OCI-LY3 (cell line): ENCODE measurements at regions not wholly inside any gene's neighbourhood (a gene's known extent, or its start where the extent isn't known, plus 50 kb on each side); places are given as distances from the start of the nearest gene placed in this dataset.

ENCODE experiments used
- H2AFZ ChIP-seq: fragments of 200-600, 300-600 bp; shearing (Covaris generic); 2 replicates; pipeline ENCODE4 v1.6.0; 2014; ENCODE audit warnings: antibody characterized with exemption, low read depth, low read length
- H3K27ac ChIP-seq: fragments of 200-600, 300-600 bp; sonication (generic); 2 replicates; pipeline ENCODE4 v1.5.1; 2014; ENCODE audit warnings: mild to moderate bottlenecking, low read length, moderate library complexity, mixed read lengths
- H3K27me3 ChIP-seq: fragments of 200-600, 300-600 bp; sonication (generic); 2 replicates; pipeline ENCODE4 v1.6.1; 2014; ENCODE audit warnings: low read depth, low read length, mixed read lengths
- H3K36me3 ChIP-seq: fragments of 200-600, 300-600 bp; sonication (generic); replicated peaks from 2 replicates; pipeline ENCODE3; 2014; ENCODE audit warnings: low read depth, low read length, mixed read lengths
- H3K4me1 ChIP-seq: fragments of 300-600, 200-600 bp; sonication (generic); 2 replicates; pipeline ENCODE4 v1.6.1; 2014; ENCODE audit warnings: low read length, mixed read lengths
- H3K4me2 ChIP-seq: fragments of 200-600, 300-600 bp; sonication (generic); 2 replicates; pipeline ENCODE4 v1.6.1; 2014; ENCODE audit warnings: low read length, mixed read lengths
- H3K4me3 ChIP-seq: fragments of 300-600, 200-600 bp; sonication (generic); 2 replicates; pipeline ENCODE4 v1.5.1; 2014; ENCODE audit warnings: antibody characterized with exemption, mild to moderate bottlenecking, low read length, moderate library complexity
- H3K79me2 ChIP-seq: fragments of 300-600, 200-600 bp; shearing (Covaris generic); 2 replicates; pipeline ENCODE4 v1.6.1; 2014; ENCODE audit warnings: mild to moderate bottlenecking, low read length, mixed read lengths
- H3K9ac ChIP-seq: fragments of 300-600, 200-600 bp; shearing (Covaris generic); 2 replicates; pipeline ENCODE4 v1.6.0; 2014; ENCODE audit warnings: mild to moderate bottlenecking, low read length, moderate library complexity
- H3K9me3 ChIP-seq: fragments of 200-600, 300-600 bp; shearing (Covaris generic); 2 replicates; pipeline ENCODE4 v1.6.1; 2014; ENCODE audit warnings: low read length, mixed read lengths; ENCODE audit not compliant: insufficient read depth
- H4K20me1 ChIP-seq: fragments of 200-600, 300-600 bp; sonication (generic); 2 replicates; pipeline ENCODE4 v1.6.1; 2016; ENCODE audit warnings: low read length, mixed read lengths; ENCODE audit not compliant: insufficient read depth
- EZH2phosphoT487 ChIP-seq: fragments of 200-600 bp; shearing (Covaris generic); IDR thresholded peaks from 2 replicates; pipeline ENCODE4 v1.6.1; 2018; ENCODE audit warnings: antibody characterized with exemption, mixed run types, low read depth
- TF ChIP-seq, protein P1 (sequence below): fragments of 200-600, 300-600 bp; sonication (generic); IDR thresholded peaks from 2 replicates; pipeline ENCODE4 v1.5.1; 2014; ENCODE audit warnings: antibody characterized with exemption, low read length, low read depth

DNA sequence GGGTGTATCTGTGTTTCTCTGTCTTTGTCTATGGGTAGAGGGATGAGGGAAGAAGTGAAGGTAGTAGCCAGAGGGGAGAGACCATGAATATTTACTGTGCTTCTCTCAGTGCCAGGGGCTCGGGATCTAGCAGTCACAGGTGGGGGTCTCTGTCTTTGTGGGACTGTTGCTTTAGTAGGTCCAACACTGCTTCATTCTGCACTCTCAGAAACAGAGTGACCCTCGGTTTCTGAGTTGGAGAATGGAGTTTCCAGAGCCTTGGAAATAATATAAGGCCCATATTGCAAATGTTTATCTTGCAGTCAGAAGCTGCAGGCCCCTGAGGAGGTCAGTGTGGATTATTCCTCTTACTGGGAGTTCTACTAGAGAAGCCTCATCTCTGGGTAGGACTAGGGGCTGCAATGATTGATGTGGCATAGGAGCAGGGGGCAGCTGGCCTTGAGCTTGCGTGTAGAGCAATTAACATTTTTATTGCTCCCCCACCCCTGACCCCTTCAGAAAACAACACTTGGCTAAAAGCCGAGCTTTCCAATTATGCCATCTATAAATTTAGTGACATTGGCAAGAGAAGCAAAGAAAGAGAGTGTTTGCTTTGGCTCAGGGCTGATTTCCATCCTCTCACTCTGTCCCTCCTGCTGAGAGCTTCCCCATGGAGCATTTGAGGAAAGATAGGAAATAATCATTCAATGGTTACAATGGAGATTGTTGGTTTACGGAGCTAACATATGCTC, 55.0 kb upstream of the TRPC7 start:
- no peak overlapping the region for H2AFZ ChIP-seq
- H3K27me3 ChIP-seq = no peaks in the 10 kb centered on the region; the same call in 1 of the 2 replicates
- no peak overlapping the region for H3K4me3 ChIP-seq
- no peak for TF ChIP-seq EZH2phosphoT487
- TF ChIP-seq, protein P1, sequence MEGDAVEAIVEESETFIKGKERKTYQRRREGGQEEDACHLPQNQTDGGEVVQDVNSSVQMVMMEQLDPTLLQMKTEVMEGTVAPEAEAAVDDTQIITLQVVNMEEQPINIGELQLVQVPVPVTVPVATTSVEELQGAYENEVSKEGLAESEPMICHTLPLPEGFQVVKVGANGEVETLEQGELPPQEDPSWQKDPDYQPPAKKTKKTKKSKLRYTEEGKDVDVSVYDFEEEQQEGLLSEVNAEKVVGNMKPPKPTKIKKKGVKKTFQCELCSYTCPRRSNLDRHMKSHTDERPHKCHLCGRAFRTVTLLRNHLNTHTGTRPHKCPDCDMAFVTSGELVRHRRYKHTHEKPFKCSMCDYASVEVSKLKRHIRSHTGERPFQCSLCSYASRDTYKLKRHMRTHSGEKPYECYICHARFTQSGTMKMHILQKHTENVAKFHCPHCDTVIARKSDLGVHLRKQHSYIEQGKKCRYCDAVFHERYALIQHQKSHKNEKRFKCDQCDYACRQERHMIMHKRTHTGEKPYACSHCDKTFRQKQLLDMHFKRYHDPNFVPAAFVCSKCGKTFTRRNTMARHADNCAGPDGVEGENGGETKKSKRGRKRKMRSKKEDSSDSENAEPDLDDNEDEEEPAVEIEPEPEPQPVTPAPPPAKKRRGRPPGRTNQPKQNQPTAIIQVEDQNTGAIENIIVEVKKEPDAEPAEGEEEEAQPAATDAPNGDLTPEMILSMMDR = no peak
- no peaks in the 10 kb centered on the region for H3K9me3 ChIP-seq
- no peaks in the 10 kb centered on the region for H3K79me2 ChIP-seq
- no peaks in the 10 kb centered on the region for H3K4me1 ChIP-seq
- H3K9ac ChIP-seq = no peak overlapping the region
- H3K27ac ChIP-seq = no peak overlapping the region
- H3K4me2 ChIP-seq = no peak overlapping the region
- no peaks in the 10 kb centered on the region for H4K20me1 ChIP-seq
- no peaks in the 10 kb centered on the region for H3K36me3 ChIP-seq

DNA sequence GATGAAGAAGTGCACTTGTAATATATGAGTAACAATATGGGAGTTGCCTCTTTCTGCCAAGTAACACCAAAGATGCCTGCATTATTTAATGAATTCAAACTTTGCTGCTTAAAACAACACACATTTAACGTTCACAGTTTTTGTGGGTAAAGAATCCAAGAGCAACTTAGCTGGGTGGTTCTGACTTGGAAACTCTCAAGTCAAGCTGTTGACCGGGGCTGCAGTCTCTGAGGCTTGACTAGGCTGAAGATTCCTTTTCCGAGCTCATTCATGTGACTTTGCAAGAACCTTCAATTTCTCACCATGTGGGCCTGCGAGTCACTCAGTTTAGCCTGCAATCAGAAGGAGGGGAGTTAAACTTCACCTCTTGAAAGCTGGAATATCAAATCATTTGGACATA, 53.0 kb upstream of the TRPC7 start:
- Histone ChIP-seq H3K9ac (no peak overlapping the region), H3K4me1 (no peaks in the 10 kb centered on the region), H3K36me3 (no peaks in the 10 kb centered on the region), H2AFZ (no peak overlapping the region), H4K20me1 (no peaks in the 10 kb centered on the region), H3K9me3 (no peaks in the 10 kb centered on the region), H3K79me2 (no peaks in the 10 kb centered on the region), H3K4me3 (no peak overlapping the region), H3K4me2 (no peak overlapping the region), H3K27me3 (no peaks in the 10 kb centered on the region; the same call in 1 of the 2 replicates), H3K27ac (no peak overlapping the region)
- TF ChIP-seq, protein P1 = no peak
- TF ChIP-seq EZH2phosphoT487 = no peak
